ENCODE measurements at regions not wholly inside any gene's neighbourhood (a gene's known extent, or its start where the extent isn't known, plus 50 kb on each side); places are given as distances from the start of the nearest gene placed in this dataset.

DNA sequence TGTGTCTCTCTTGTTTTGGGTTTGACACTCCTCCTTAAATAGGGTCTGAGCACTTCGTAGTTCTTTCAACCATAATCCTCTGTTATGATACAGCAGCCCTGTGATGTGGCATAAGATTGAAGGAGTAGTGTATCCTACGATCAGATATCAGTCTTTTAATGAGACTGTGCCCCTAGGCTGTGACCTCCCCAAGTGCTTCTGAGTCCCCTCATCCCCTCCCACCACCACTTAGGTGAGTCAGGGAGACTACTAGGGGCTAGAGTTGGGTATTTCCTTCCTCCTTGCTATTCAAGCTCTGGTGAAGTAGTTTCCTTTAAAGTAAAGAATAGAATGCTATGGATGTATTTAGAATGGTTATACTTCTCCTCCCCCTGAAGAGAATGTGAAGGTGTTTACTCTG, 637.2 kb upstream of the GRAMD2B start:
- no peaks in the 10 kb centered on the region for H3K36me3 Mint-ChIP-seq (ENCODE audit: insufficient read depth)
- no peaks in the 10 kb centered on the region for H3K27me3 Mint-ChIP-seq
- DNase-seq (ENCODE audit: low spot score, unreplicated experiment) = no peak

DNA sequence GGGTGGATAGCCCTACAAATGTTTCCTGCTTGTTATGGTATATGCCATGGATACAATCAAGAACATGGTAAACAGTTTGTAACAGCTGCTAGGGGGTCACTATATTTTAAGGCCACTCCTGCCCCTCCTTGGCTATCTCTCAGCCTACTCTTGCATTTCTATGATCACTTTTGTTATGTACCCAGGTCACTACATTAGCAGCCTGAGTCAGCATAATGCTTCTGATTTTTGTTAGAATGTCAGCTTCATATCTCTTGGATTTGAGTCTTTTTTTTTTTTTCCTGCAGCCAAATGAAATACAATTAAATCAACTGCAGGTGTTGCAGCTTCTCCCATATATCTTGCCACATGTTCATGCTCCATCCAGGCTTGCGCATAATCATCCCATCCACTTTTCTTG, 629.7 kb upstream of the GRAMD2B start:
- no peak for DNase-seq (ENCODE audit: low spot score, unreplicated experiment)
- H3K9me3 Mint-ChIP-seq (ENCODE audit: low read depth) = no peaks in the 10 kb centered on the region
- no peak overlapping the region for H3K27ac Mint-ChIP-seq
- no peaks in the 10 kb centered on the region for H3K27me3 Mint-ChIP-seq
- TF ChIP-seq, protein P1, sequence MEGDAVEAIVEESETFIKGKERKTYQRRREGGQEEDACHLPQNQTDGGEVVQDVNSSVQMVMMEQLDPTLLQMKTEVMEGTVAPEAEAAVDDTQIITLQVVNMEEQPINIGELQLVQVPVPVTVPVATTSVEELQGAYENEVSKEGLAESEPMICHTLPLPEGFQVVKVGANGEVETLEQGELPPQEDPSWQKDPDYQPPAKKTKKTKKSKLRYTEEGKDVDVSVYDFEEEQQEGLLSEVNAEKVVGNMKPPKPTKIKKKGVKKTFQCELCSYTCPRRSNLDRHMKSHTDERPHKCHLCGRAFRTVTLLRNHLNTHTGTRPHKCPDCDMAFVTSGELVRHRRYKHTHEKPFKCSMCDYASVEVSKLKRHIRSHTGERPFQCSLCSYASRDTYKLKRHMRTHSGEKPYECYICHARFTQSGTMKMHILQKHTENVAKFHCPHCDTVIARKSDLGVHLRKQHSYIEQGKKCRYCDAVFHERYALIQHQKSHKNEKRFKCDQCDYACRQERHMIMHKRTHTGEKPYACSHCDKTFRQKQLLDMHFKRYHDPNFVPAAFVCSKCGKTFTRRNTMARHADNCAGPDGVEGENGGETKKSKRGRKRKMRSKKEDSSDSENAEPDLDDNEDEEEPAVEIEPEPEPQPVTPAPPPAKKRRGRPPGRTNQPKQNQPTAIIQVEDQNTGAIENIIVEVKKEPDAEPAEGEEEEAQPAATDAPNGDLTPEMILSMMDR (IDR thresholded peaks at IDR 0.05; ENCODE audit: unreplicated experiment) = no peak
- no peaks in the 10 kb centered on the region for H3K36me3 Mint-ChIP-seq (ENCODE audit: insufficient read depth)
- H3K4me3 Mint-ChIP-seq (ENCODE audit: low read depth) = no peak overlapping the region
- no peaks in the 10 kb centered on the region for H3K4me1 Mint-ChIP-seq (ENCODE audit: low read depth)

More for the DNA sequence above, 637.2 kb upstream of the GRAMD2B start:
- H3K27ac Mint-ChIP-seq = no peak overlapping the region
- no peak overlapping the region for H3K4me3 Mint-ChIP-seq (ENCODE audit: low read depth)
- TF ChIP-seq, protein P1 (IDR thresholded peaks at IDR 0.05; ENCODE audit: unreplicated experiment) = no peak
- peaks cover 3% of the 10 kb centered on the region for H3K9me3 Mint-ChIP-seq (ENCODE audit: low read depth)
- H3K4me1 Mint-ChIP-seq (ENCODE audit: low read depth) = no peaks in the 10 kb centered on the region

DNA sequence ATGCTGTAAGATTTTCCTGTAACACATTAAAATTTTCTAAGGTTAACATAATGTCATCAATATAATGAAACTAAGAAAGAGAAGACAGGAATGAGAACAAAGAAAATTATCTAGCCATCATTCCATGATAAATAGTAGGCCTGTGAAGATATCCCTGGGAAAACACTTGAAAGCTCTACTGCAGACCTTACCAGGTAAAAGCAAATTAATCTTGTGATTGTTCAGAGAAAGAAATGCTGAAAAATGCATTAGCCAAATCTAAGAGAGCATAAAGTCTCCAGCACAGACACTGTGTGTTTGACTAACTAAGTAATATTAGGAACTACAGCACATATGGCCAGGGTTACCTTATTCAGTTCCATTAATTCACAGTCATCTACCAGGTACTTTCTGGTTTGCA, 628.3 kb upstream of the GRAMD2B start:
- no peaks in the 10 kb centered on the region for H3K27me3 Mint-ChIP-seq
- no peak for DNase-seq (ENCODE audit: low spot score, unreplicated experiment)
- no peaks in the 10 kb centered on the region for H3K4me1 Mint-ChIP-seq (ENCODE audit: low read depth)
- no peak overlapping the region for H3K4me3 Mint-ChIP-seq (ENCODE audit: low read depth)
- H3K9me3 Mint-ChIP-seq (ENCODE audit: low read depth) = no peaks in the 10 kb centered on the region
- H3K36me3 Mint-ChIP-seq (ENCODE audit: insufficient read depth) = no peaks in the 10 kb centered on the region
- TF ChIP-seq, protein P1 (IDR thresholded peaks at IDR 0.05; ENCODE audit: unreplicated experiment) = no peak
- H3K27ac Mint-ChIP-seq = no peak overlapping the region

DNA sequence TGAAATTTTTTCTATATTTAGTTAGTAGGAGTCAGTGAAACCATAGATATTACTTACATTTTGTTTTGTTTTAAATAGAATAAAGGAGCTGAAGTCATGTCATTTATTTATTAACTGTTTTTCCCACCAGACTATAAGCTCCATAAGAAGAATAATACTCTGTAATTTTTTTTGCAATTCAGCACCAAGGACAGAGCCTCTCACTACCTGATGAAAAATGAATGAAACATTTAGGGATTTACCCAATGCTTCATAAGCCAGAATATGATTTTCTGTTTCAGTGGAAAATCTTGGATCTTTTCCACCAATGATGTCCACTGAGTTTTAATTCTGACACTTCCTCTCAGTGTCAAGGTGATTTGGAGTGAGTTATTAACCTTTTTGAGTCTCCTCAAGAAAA, 624.9 kb upstream of the GRAMD2B start:
- H3K4me3 Mint-ChIP-seq (ENCODE audit: low read depth) = no peak overlapping the region
- no peaks in the 10 kb centered on the region for H3K4me1 Mint-ChIP-seq (ENCODE audit: low read depth)
- H3K27ac Mint-ChIP-seq = no peak overlapping the region
- no peak for DNase-seq (ENCODE audit: low spot score, unreplicated experiment)
- H3K27me3 Mint-ChIP-seq = no peaks in the 10 kb centered on the region
- no peaks in the 10 kb centered on the region for H3K9me3 Mint-ChIP-seq (ENCODE audit: low read depth)
- TF ChIP-seq, protein P1 (IDR thresholded peaks at IDR 0.05; ENCODE audit: unreplicated experiment) = no peak
- H3K36me3 Mint-ChIP-seq (ENCODE audit: insufficient read depth) = no peaks in the 10 kb centered on the region

DNA sequence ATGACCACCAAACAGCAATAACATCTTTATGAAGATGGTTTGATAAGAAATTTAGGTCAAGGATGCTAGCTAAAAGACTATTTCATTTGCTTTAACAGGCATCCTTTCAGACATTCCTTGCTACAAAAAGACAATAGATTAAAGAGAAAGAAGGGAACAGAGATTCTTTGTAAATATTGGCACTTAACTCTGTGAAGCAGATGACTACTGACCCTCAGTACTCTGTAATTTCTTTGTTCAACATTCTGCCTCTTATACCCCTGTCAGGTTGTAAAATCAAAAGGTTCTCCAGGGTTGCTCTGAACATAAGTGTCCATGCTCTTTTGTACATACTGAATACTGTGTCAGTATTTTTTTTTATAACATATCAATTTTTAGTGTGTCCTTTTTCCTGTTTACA, 610.6 kb upstream of the GRAMD2B start:
- Mint-ChIP-seq H3K36me3 (ENCODE audit: insufficient read depth) (no peaks in the 10 kb centered on the region), H3K4me1 (ENCODE audit: low read depth) (peaks cover 12% of the 10 kb centered on the region), H3K27ac (no peak overlapping the region), H3K4me3 (ENCODE audit: low read depth) (no peak overlapping the region), H3K9me3 (ENCODE audit: low read depth) (no peaks in the 10 kb centered on the region), H3K27me3 (no peaks in the 10 kb centered on the region)
- no peak for DNase-seq (ENCODE audit: low spot score, unreplicated experiment)
- TF ChIP-seq, protein P1 (IDR thresholded peaks at IDR 0.05; ENCODE audit: unreplicated experiment) = no peak
